HG03280 (cell line): ENCODE measurements at regions not wholly inside any gene's neighbourhood (a gene's known extent, or its start where the extent isn't known, plus 50 kb on each side); places are given as distances from the start of the nearest gene placed in this dataset.

Source experiments
- ATAC-seq: cut with Tn5 transposase; IDR thresholded peaks from one replicate; pipeline ENCODE4 v1.9.1; 2021; ENCODE audit warnings: mild to moderate bottlenecking, moderate library complexity; ENCODE audit not compliant: unreplicated experiment

DNA sequence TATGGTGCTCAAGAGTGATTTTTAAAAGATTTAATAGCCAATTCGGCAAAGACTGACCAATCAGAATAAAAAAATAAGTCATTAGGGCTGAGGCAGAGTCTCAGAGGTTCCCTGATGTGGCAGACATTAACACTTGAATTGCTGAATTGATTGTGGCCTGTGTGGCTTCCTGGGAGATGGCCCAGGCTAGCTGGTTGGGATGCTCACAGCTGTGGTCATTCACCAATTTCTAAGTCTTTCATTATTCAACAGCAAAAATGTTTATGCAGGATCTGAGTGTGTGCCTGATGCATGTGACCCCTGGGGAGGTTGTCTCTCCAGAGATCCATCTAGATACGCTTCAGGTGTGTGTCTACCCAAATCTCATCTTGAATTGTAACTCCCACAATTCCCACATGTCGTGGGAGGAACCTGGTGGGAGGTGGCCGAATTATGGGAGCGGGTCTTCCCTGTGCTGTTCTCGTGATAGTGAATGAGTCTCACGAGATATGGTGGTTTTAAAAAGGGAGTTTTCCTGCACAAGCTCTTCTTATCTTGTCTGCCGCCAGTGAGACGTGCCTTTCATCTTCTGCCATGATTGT is 632.6 kb upstream of the SEMA6A start:
- no peak for ATAC-seq

- no peak for ATAC-seq
Measured at GRCh38 chr5:117205894-117206293, 631.3 kb upstream of the SEMA6A start.

DNA sequence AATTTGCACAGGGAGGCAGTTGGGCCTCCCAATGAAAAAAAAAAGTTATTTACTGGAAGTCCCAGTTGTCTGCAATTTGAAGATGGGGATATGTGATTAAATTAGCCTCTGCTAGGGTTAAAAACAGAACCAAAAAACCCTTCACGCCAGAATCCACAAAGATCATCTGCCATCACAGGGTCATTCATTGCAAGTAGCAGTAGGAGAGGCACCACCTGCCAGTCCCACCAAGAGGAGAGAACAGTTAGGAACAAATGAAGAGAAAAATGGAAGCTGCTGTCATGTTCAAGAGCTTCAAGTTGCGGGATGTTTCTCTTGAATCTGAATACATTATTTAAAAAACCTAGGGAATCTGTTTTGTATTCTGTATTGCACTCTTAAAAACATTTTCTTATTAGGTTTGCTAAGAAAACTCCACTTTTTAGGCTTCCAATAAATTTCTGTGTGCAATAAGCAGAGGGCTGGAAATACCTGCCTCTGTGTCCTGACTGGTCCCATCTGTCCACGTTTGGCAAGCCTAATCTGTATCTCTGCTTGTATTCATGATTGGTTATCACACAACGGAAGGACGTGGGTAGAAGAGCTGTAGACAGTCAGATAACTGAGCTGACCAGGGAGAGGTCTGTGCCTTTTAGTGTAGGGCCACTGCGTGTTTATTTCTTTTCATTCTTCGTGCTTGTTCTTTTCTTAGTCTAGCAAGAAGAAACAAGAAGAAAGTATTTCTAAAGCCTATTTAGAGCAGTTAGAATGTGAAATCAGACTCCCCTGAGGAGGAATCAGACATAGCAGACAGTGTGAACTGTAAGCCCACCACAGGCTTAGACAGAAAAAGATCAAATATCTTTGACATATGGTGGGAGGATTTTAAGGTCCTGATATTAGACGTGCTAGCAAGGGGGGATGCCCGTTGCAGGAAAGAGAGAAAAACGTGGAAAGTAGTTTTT is 630.6 kb upstream of the SEMA6A start:
- no peak for ATAC-seq

DNA sequence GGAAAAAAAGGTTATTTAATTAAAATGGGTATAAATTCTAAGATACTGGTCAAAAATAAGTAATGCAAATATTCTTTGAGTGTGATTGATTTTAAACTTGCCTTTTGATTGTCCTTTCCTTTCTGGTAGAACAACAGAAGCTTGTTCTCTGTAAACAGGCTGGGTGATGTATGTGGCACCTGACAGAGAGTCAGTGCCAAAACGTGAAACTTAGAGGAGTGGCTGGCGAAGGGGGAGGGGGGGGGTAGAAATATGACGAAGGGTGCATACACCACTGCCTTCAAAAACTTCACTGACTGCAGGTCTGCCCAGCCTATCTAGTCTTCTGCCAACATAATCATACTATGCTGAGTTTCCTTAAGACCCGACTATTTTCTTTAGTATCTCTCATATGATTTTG is 629.8 kb upstream of the SEMA6A start:
- ATAC-seq = no peak

DNA sequence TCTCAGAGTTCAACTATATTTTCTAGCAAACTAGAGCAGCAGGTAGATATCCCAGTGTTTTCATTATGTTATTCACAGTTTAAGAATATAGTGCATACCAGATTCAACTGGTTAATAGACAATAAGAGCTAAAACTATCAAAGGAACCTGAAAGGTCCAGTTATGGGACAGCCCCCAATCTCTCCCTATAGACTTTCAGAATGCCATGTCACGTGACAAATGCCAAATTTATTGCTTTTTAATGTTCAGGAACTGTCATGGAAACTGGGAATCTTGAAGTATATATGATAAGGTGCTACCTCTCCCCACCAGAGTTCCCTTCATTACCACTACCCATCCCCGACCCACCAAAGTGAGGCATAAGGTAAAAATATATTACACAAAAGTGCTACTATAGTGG is 629.0 kb upstream of the SEMA6A start:
- ATAC-seq = no peak

DNA sequence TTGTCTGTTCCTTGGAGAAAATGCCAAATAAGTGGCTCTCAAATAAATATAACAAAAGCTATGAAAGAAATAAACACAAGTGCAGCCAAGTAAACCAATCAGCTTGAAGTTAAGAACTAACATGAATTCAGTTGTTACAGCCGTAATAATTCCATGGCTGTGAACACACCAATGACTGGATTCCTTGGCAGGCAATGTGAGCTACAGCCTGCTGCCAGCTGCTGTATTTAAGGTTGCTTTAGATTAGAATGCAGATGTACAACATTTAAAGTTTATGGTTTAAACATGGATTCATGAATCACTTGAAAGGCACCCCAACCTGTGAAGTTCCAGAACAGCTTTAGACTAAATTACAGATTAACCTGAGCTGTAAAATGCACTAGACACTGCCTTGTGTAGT is 626.4 kb upstream of the SEMA6A start:
- ATAC-seq = no peak

DNA sequence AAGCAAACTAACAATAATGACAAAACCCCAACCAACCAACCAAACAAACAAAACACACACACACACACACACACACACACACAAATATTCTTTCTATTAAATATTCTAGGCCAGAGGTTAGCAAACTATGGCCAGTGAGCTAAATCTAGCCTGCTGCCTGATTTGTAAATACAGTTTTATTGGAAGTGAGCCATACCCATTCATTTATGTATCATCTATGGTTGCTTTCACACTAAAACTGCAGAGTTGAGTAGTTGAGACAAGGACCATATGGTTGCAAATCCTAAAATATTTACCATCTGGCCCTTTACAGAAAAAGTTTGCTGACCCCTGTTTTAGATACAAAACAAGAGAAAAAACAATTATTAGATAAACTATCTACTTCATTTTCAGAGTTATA is 620.5 kb upstream of the SEMA6A start:
- ATAC-seq = no peak

- no peak for ATAC-seq
Measured at GRCh38 chr5:117191251-117191650, 616.6 kb upstream of the SEMA6A start.

- no peak for ATAC-seq
Measured at GRCh38 chr5:117189784-117190183, 615.2 kb upstream of the SEMA6A start.

- no peak for ATAC-seq
Measured at GRCh38 chr5:117188211-117188610, 613.6 kb upstream of the SEMA6A start.

DNA sequence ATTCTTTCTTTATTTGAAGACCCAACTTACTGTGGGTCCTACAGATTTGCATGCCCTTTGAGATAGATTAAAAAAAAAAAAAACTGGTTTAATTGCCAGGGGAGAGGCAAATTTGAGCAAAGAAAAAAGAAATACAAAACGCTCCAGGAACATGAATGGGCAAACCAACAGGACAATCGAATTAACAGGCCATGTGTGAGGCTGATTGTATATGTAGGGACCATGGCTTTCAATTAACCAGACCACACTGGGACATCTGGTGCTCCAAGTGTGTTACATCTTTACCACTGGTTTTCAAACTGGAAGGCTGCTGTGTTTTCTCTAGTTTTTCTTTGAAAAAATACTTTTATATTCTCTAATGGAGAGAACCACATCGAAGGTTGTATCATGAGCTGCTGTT is 612.1 kb upstream of the SEMA6A start:
- ATAC-seq = no peak

- ATAC-seq = no peak
Measured at GRCh38 chr5:117183326-117183725, 608.7 kb upstream of the SEMA6A start.

GRCh38 chr5:117182104-117182503 is 607.5 kb upstream of the SEMA6A start:
- ATAC-seq = no peak

- no peak for ATAC-seq
Measured at GRCh38 chr5:117177302-117177701, 602.7 kb upstream of the SEMA6A start.

DNA sequence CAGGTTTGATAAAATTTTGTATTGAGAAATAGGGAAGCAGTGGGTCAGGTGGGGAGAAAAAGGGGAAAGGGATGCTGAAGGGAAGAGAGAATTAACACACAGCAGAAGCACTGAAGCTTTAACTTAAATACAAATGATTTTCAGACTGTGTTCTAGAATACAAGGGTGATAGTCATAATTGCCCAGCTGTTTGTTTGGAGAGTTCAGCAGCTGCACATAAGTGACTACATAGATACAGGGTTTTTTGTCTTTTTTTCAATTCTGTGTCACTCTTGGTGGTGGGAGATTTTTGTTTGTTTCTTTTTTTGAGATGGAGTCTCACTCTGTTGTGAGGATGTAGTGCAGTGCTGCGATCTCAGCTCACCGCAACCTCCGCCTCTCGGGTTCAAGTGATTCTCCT is 590.4 kb upstream of the SEMA6A start:
- no peak for ATAC-seq

DNA sequence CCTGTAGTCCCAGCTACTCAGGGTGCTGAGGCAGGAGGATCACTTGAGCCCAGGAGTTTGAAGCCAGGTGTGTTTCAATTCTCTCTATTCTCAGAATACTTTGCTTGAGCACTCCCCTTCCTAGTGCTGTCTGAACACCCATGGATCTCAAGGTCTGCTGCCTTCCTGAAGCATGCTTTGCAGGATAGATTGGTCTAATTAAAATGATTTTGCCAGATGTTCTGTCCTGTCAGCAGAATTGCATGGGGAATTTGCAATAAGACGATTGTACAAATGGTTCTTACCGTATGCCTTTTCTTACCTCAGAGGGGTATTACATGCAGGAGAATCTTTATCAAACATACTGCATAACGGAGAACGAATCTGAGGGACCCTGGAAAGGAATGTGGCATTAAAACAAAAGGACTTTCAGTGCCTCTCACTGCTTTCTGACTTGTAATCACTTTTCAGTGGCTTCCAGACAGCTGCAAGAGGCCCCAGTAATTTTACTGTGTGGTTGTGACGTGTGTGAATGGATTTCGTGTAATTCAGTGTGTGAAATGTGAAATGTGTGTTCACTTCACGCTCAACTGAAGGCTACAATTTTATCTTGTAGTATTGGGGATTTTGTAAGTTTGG is 587.2 kb upstream of the SEMA6A start:
- no peak for ATAC-seq

GRCh38 chr5:117160391-117160790 is 585.8 kb upstream of the SEMA6A start:
- ATAC-seq = no peak

DNA sequence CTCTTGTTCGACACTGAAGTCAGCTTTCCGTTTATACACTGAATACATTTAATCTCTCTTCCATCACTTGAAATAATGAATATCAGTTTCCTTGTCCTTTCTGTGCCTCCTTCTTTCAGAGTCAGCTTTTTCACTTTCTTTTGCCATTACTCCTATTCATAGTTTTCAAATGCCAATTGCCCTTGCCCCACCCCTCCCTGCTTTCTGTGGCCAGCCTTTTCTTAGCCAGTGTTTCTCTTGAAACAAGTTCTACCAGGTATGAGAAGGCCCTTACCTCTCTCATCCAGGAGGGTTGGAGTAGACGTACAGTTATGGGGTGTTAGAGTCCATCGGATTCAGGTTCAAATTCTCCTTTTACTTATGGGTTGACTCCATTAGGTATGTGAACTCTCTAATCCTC is 574.7 kb upstream of the SEMA6A start:
- no peak for ATAC-seq

DNA sequence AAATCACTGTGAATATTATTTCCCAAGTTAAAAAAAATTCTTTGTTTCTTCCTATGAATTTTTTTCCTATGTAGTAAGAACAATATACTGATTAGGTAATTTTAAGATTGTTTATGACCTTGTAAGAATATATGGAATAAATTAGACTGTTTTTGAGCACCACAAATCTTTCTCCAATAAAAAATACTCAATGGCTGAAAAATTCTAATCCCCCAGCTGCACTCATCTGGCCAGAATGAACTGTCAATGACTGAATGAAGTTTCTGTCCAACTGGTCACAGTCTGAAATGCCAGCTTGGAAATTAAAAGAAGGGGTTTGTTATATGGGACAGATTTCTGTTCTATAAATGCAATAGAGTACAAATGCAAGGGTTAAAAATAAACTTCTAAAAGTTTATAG is 569.5 kb upstream of the SEMA6A start:
- ATAC-seq = no peak

GRCh38 chr5:117143406-117143805 is 568.8 kb upstream of the SEMA6A start:
- ATAC-seq = no peak

DNA sequence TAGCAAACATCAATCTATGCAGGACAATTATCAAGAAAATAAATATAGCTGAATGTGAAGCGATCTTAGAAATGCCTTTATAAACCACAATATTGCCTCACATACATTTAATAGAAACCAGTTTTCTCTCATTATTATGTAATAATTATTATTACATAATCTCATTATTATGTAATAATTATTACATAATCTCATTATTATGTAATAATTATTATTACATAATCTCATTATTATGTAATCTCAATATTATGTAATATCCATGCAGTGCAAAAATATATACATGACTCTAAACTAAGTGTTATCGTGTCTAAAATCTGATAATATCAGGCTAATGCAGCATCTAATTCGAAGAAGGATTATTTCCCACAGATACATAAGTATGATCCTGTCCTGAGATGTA is 563.9 kb upstream of the SEMA6A start:
- ATAC-seq = no peak

- no peak for ATAC-seq
Measured at GRCh38 chr5:117135851-117136250, 561.2 kb upstream of the SEMA6A start.
